ENCODE measurements at regions not wholly inside any gene's neighbourhood (a gene's known extent, or its start where the extent isn't known, plus 50 kb on each side); places are given as distances from the start of the nearest gene placed in this dataset.

DNA sequence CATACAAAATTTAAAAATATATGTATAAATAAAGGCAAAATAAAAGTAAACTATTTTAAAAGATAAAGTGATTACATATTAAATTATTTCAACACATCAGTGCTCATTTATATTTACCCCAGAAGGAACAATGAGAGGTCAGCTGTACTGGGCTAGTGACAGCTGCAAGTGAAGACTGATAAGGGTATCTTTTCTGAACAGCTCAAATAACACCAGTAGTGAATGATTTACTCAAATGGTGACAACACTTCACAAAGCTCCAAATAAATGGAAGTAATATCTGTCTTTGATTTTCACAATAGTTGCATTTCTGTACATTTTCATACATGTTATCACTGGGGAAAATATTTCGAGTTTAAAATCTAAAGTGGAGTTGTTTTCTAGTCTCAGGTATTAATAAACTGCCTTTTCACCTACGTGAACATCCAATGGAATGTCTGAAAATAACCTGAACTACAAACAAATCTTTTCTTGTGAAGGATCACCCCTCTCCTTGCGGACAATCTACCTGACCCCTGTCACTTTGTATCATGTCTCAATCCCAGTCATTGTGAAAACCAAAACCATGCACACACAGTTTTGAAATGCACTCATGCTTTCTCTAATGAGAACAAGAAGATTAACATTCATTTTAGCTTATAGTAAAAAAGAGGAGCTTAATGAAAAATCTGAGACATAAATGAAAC is 1928.8 kb upstream of the CELF4 start:
- Histone ChIP-seq H3K36me3 (ENCODE audit: insufficient read depth, low read length) (no peaks in the 10 kb centered on the region), H3K4me1 (ENCODE audit: insufficient read depth, low read length) (no peaks in the 10 kb centered on the region), H3K9me3 (ENCODE audit: insufficient read depth, low read depth, low read length) (peaks cover 9% of the 10 kb centered on the region; the same call in 1 of the 2 replicates), H3K27me3 (ENCODE audit: insufficient read depth, low read length) (no peaks in the 10 kb centered on the region), H3K27ac (ENCODE audit: low read depth, low read length) (no peak overlapping the region), H3K9ac (ENCODE audit: low read depth, low read length) (no peak overlapping the region), H3K4me3 (ENCODE audit: low read length) (no peak overlapping the region)
- 92% methylated on average over 3 of the region's 3 CpGs for WGBS

DNA sequence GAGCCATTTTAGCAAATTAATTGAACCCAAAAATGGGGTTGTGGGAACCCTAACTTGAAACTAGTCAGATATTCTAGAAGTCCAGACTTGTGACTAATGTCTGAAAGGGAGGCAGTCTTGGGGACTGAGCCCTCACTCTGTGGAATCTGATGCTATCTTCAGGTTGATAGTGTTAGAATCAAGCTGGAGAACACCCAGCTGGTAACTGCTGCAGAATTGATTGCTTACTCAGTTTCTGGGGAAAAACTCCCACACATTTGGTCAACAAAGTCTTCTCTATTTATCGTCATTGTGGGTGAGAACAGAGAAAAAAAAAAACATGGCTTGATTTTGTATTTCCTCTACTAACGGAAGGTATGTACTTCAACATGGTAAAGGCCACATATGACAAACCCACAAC is 1925.8 kb upstream of the CELF4 start:
- Histone ChIP-seq H3K27ac (ENCODE audit: low read depth, low read length) (no peak overlapping the region), H3K4me3 (ENCODE audit: low read length) (no peak overlapping the region)

DNA sequence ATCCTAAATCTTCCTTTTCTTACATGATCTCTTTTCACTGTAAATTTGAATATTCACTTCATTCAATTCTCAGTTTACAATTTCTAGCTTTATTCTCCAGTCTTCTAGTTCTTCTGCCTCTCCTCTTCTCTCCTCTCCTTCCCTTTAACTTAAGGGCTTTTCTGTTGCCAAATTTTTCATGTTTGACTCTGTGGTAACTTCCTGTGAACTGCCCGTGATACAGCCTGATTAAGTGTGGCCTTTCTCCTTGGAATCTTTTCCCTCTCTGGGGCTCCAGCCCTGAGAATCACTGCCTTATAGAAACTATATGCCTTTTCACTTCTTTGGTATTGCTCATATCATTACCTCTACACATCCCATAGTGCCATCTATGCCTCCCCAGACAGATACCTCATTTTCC is 1923.8 kb upstream of the CELF4 start:
- H3K9me3 ChIP-seq (ENCODE audit: insufficient read depth, low read depth, low read length) = no peaks in the 10 kb centered on the region
- 0 out of 2 replicates have a peak, but pooled peaks cover 5% of the 10 kb centered on the region for H3K4me1 ChIP-seq (ENCODE audit: insufficient read depth, low read length)
- no peak overlapping the region for H3K4me3 ChIP-seq (ENCODE audit: low read length)
- H3K9ac ChIP-seq (ENCODE audit: low read depth, low read length) = no peak overlapping the region
- H3K36me3 ChIP-seq (ENCODE audit: insufficient read depth, low read length) = no peaks in the 10 kb centered on the region
- 92% methylated on average over 1 of the region's 1 CpG for WGBS
- no peak overlapping the region for H3K27ac ChIP-seq (ENCODE audit: low read depth, low read length)
- no peaks in the 10 kb centered on the region for H3K27me3 ChIP-seq (ENCODE audit: insufficient read depth, low read length)

More for the DNA sequence above, 1925.8 kb upstream of the CELF4 start:
- Histone ChIP-seq H3K27me3 (ENCODE audit: insufficient read depth, low read length) (no peaks in the 10 kb centered on the region), H3K9ac (ENCODE audit: low read depth, low read length) (no peak overlapping the region), H3K36me3 (ENCODE audit: insufficient read depth, low read length) (no peaks in the 10 kb centered on the region), H3K9me3 (ENCODE audit: insufficient read depth, low read depth, low read length) (no peaks in the 10 kb centered on the region), H3K4me1 (ENCODE audit: insufficient read depth, low read length) (0 out of 2 replicates have a peak, but pooled peaks cover 5% of the 10 kb centered on the region)
- 100% methylated on average over 1 of the region's 2 CpGs for WGBS

DNA sequence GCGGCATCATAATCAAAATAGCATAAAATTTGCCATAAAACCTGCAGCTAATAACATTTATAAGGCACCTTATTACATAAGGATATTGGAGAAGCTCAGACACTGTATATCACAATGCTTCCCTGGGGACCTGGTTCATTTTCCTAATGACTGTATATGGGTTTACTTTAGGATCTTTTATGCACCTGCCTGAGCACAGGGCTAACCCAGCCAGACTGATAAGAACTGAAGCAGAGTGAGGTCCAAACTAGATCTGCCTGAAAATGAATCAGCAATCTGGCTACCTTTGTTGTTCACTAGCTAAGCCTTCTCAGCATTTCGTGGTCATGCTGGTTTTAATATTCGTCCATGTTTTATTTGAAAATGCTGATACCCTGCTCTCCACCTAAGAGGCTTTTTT is 1922.3 kb upstream of the CELF4 start:
- no peaks in the 10 kb centered on the region for H3K27me3 ChIP-seq (ENCODE audit: insufficient read depth, low read length)
- no peak overlapping the region for H3K4me3 ChIP-seq (ENCODE audit: low read length)
- 0 out of 2 replicates have a peak, but pooled peaks cover 5% of the 10 kb centered on the region for H3K4me1 ChIP-seq (ENCODE audit: insufficient read depth, low read length)
- H3K36me3 ChIP-seq (ENCODE audit: insufficient read depth, low read length) = no peaks in the 10 kb centered on the region
- H3K9me3 ChIP-seq (ENCODE audit: insufficient read depth, low read depth, low read length) = no peaks in the 10 kb centered on the region
- 64% methylated on average over 3 of the region's 3 CpGs for WGBS
- H3K9ac ChIP-seq (ENCODE audit: low read depth, low read length) = no peak overlapping the region
- no peak overlapping the region for H3K27ac ChIP-seq (ENCODE audit: low read depth, low read length)

DNA sequence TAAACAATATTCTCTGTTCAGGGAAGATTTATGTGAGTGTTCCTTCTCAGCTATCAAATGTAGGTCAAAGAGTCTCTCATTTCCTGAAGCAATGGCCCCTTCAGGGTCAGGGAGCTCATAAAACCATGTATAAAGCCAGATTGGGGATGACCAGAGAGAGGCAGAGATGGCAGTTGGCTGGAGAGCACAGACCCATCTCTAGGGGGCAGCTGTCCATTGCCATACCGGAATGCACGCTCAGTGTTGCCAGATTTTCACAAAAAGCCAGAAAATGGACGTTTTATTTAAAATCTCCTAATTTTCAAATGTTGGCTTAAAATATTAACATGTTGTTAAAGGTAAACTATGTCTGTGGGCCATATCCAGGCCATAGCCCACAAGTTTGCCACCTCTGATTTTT is 1920.7 kb upstream of the CELF4 start:
- Histone ChIP-seq H3K27ac (ENCODE audit: low read depth, low read length) (no peak overlapping the region), H3K4me3 (ENCODE audit: low read length) (no peak overlapping the region), H3K4me1 (ENCODE audit: insufficient read depth, low read length) (0 out of 2 replicates have a peak, but pooled peaks cover 5% of the 10 kb centered on the region), H3K9ac (ENCODE audit: low read depth, low read length) (no peak overlapping the region), H3K36me3 (ENCODE audit: insufficient read depth, low read length) (no peaks in the 10 kb centered on the region), H3K9me3 (ENCODE audit: insufficient read depth, low read depth, low read length) (no peaks in the 10 kb centered on the region), H3K27me3 (ENCODE audit: insufficient read depth, low read length) (no peaks in the 10 kb centered on the region)
- WGBS = 91% methylated on average over 3 of the region's 3 CpGs

DNA sequence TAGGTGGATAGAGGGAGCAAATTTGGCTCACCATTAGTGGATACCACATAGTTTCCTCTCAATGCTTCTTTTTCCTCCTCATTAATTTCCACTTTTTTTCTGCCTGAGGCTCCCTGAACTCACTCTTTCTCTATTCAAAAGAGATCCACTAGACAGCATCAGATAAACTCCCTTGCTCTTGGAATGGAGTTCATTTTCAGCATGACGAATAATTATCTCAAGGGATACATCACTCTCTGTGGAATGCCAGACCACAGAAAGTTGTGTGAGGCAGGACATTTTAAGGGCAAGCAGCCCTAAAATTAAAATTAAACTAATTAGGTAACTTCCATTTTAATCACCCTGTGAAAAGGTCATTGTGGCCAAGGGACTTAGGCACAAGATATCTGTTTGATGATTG is 1920.1 kb upstream of the CELF4 start:
- 0% methylated on average over 1 of the region's 1 CpG for WGBS
- Histone ChIP-seq H3K9ac (ENCODE audit: low read depth, low read length) (no peak overlapping the region), H3K36me3 (ENCODE audit: insufficient read depth, low read length) (no peaks in the 10 kb centered on the region), H3K27me3 (ENCODE audit: insufficient read depth, low read length) (no peaks in the 10 kb centered on the region), H3K4me3 (ENCODE audit: low read length) (no peak overlapping the region), H3K9me3 (ENCODE audit: insufficient read depth, low read depth, low read length) (no peaks in the 10 kb centered on the region), H3K4me1 (ENCODE audit: insufficient read depth, low read length) (0 out of 2 replicates have a peak, but pooled peaks cover 5% of the 10 kb centered on the region), H3K27ac (ENCODE audit: low read depth, low read length) (no peak overlapping the region)

DNA sequence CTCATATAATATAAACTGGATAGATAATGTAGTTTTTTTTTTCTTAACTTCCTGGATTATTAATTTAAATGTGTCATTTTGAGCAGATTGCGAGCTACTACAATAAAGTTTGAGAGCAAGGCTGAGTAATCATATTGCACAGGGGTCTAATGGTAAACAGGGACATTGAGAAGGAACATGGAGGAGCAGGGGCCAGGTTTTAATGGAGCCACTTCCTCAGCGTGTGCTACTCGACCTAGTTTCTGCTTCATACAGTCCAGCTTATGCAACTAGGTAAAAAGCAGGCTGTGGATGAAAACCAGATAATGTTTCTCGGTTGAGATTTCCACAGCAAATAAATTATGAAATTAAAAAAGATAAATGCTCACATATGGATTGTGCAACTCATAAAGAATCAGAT is 1915.7 kb upstream of the CELF4 start:
- Histone ChIP-seq H3K27ac (ENCODE audit: low read depth, low read length) (no peak overlapping the region), H3K36me3 (ENCODE audit: insufficient read depth, low read length) (no peaks in the 10 kb centered on the region), H3K4me3 (ENCODE audit: low read length) (no peak overlapping the region), H3K4me1 (ENCODE audit: insufficient read depth, low read length) (no peaks in the 10 kb centered on the region), H3K27me3 (ENCODE audit: insufficient read depth, low read length) (no peaks in the 10 kb centered on the region), H3K9ac (ENCODE audit: low read depth, low read length) (no peak overlapping the region), H3K9me3 (ENCODE audit: insufficient read depth, low read depth, low read length) (no peaks in the 10 kb centered on the region)
- WGBS = 94% methylated on average over 3 of the region's 4 CpGs

DNA sequence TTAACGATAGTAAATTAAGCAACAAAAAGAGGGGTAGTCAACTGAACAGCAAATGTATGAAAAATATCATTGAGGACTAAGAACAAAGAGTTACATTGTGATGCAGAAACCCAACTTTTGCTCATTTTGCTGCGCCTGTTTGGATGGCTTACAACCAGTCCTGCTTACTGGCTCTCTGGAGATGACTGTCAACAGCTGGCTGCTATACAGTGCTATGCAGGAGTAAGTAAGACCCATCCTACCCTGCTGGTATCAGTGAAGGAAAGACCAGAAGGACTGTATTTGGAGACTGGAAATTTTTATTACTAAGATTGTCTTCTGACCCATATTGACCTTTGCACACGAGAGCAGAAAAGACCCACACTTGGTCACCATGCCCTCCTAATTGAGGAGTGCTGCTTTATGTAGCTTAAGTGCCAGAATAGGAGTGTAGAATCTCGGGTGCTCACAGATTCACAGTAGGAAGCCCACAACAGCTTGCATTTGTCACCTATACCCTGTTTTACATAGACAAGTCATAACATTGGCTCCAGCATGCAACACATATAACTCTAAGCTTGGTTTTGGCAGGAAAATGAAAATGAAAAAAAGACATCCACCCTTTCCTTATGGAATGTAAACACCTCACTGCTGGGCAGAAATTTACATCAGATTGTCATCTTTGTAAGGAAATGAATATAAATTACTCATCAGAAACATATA is 1915.0 kb upstream of the CELF4 start:
- WGBS = 92% methylated on average over 4 of the region's 4 CpGs
- Histone ChIP-seq H3K4me3 (ENCODE audit: low read length) (no peak overlapping the region), H3K36me3 (ENCODE audit: insufficient read depth, low read length) (no peaks in the 10 kb centered on the region), H3K27me3 (ENCODE audit: insufficient read depth, low read length) (no peaks in the 10 kb centered on the region), H3K9ac (ENCODE audit: low read depth, low read length) (no peak overlapping the region), H3K9me3 (ENCODE audit: insufficient read depth, low read depth, low read length) (no peaks in the 10 kb centered on the region), H3K4me1 (ENCODE audit: insufficient read depth, low read length) (no peaks in the 10 kb centered on the region), H3K27ac (ENCODE audit: low read depth, low read length) (no peak overlapping the region)

DNA sequence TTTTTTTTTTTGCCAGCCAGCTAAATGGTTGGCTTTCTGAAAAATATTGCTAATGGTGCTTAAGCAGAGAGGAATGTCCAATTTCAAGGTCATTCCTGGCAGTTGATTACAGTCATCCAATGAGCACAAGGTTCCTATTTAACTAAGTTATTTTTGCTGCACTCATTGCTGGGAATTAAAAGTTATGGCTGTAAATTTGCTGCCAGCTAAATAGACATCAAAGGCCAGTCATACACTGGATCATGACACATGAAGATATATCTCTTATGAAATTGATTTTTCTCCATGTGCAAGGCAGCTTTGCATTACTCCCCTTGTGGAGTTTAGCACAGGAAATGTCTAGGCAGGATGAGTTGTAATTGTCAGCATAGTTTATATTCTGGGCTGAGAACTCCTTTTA is 1898.4 kb upstream of the CELF4 start:
- Histone ChIP-seq H3K27ac (ENCODE audit: low read depth, low read length) (no peak overlapping the region), H3K9me3 (ENCODE audit: insufficient read depth, low read depth, low read length) (no peaks in the 10 kb centered on the region), H3K4me3 (ENCODE audit: low read length) (no peak overlapping the region), H3K36me3 (ENCODE audit: insufficient read depth, low read length) (no peaks in the 10 kb centered on the region), H3K9ac (ENCODE audit: low read depth, low read length) (no peak overlapping the region), H3K27me3 (ENCODE audit: insufficient read depth, low read length) (no peaks in the 10 kb centered on the region), H3K4me1 (ENCODE audit: insufficient read depth, low read length) (peaks cover 6% of the 10 kb centered on the region; the same call in 1 of the 2 replicates)

DNA sequence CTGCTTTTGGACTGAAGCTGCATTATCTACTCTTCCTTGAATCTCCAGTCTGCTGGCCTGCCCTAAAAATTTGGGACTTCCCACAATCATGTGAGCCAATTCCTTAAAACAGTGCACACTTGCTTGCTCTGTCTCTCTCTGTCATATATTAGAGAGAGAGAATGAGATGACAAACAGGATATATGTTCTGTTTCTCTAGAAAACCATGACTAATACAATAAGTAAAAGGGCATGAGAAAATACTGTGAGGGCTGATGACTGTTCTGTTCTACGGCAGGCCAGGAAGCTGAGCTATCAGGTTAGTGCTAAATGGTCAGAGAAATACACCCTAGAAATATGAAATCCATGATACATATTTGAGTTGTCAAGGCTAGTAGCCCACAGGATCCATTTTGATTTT is 1896.8 kb upstream of the CELF4 start:
- Histone ChIP-seq H3K4me3 (ENCODE audit: low read length) (no peak overlapping the region), H3K27me3 (ENCODE audit: insufficient read depth, low read length) (no peaks in the 10 kb centered on the region), H3K4me1 (ENCODE audit: insufficient read depth, low read length) (peaks cover 6% of the 10 kb centered on the region; the same call in 1 of the 2 replicates), H3K9me3 (ENCODE audit: insufficient read depth, low read depth, low read length) (no peaks in the 10 kb centered on the region), H3K27ac (ENCODE audit: low read depth, low read length) (no peak overlapping the region), H3K36me3 (ENCODE audit: insufficient read depth, low read length) (no peaks in the 10 kb centered on the region), H3K9ac (ENCODE audit: low read depth, low read length) (no peak overlapping the region)
- WGBS = 86% methylated on average over 1 of the region's 1 CpG

DNA sequence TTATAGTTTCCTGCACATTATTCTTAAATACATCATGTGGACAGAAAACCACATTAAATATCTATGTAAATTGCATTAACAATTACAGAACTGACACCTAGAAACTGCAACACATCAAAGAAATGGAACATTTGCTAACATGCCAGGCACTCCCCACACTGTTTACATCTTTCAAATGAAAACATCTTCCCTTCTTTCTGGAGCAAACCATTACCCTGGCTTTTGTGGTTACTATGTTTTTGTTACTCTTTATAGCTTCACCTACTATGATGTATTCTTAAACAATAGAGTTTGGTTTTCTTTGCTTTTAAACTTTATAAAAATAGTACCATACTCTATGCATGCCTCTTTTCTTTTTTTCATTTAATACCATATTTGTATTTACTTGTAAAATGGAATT is 1894.5 kb upstream of the CELF4 start:
- no peaks in the 10 kb centered on the region for H3K36me3 ChIP-seq (ENCODE audit: insufficient read depth, low read length)
- H3K9ac ChIP-seq (ENCODE audit: low read depth, low read length) = no peak overlapping the region
- H3K4me1 ChIP-seq (ENCODE audit: insufficient read depth, low read length) = peaks cover 1% of the 10 kb centered on the region; the same call in 1 of the 2 replicates
- no peaks in the 10 kb centered on the region for H3K9me3 ChIP-seq (ENCODE audit: insufficient read depth, low read depth, low read length)
- H3K27me3 ChIP-seq (ENCODE audit: insufficient read depth, low read length) = no peaks in the 10 kb centered on the region
- H3K27ac ChIP-seq (ENCODE audit: low read depth, low read length) = no peak overlapping the region
- H3K4me3 ChIP-seq (ENCODE audit: low read length) = no peak overlapping the region
